OCI-LY7 (cell line): ENCODE measurements at regions not wholly inside any gene's neighbourhood (a gene's known extent, or its start where the extent isn't known, plus 50 kb on each side); places are given as distances from the start of the nearest gene placed in this dataset.

ENCODE experiments used
- CTCF ChIP-seq: fragments of 200-600 bp; sonication (generic); conservative IDR thresholded peaks from 2 replicates; pipeline ENCODE4 v1.5.1; 2014; ENCODE audit warnings: mild to moderate bottlenecking, antibody characterized with exemption, low read length, moderate library complexity, mixed read lengths
- EZH2phosphoT487 ChIP-seq: fragments of 200-600 bp; sonication (generic); IDR thresholded peaks from 2 replicates; pipeline ENCODE4 v1.6.1; 2018; ENCODE audit warnings: low read depth, borderline replicate concordance, mild to moderate bottlenecking, mixed run types, antibody characterized with exemption, low read length, moderate library complexity, mixed read lengths

- TF ChIP-seq CTCF = no peak
- no peak for TF ChIP-seq EZH2phosphoT487
These were observed 117.2 kb downstream of the SLC25A46 start for GRCh38 chr5:110855961-110856360.
